Omental fat pad (tissue), 3 donors: ENCODE measurements at regions not wholly inside any gene's neighbourhood (a gene's known extent, or its start where the extent isn't known, plus 50 kb on each side); places are given as distances from the start of the nearest gene placed in this dataset.
A peak's percentile ranks its signal among the peaks of the same experiment; 100 is the strongest.
"Not testable (repeated sequence)": the region's sequence is repeated elsewhere in the genome, so short reads cannot be mapped to it uniquely, and the experiment has no call there.

Experiments used
- ATAC-seq: fragments of 150-250 bp; one replicate; pipeline ENCODE4 v1.9.1; 2016; ENCODE audit warnings: mild to moderate bottlenecking, moderate library complexity; ENCODE audit not compliant: low FRiP score
- DNase-seq: peaks from one replicate; pipeline ENCODE4 v3.0.0-alpha.2; 2019; ENCODE audit warnings: low spot score
- CTCF ChIP-seq, 3 donors: fragments of 450-650 bp; IDR thresholded peaks; one replicate each; pipeline ENCODE4 v1.5.1; 2016 to 2017; ENCODE audit warnings: antibody characterized with exemption in 3 of 3, mild to moderate bottlenecking in 3 of 3, moderate library complexity in 2 of 3

GRCh38 chr11:115985896-115986295 lies 481.7 kb upstream of the CADM1 start:
- DNase-seq (no peak), ATAC-seq (no peak)
- no peak for TF ChIP-seq CTCF (IDR thresholded peaks at IDR 0.05)

GRCh38 chr11:115984228-115984627 lies 480.0 kb upstream of the CADM1 start:
- no peak for DNase-seq
- no peak for ATAC-seq
- no peak for TF ChIP-seq CTCF (IDR thresholded peaks at IDR 0.05)

- ATAC-seq (no peak), DNase-seq (no peak)
- TF ChIP-seq CTCF (IDR thresholded peaks at IDR 0.05), result no peak
Measured at GRCh38 chr11:115982666-115983065, 478.5 kb upstream of the CADM1 start.

DNA sequence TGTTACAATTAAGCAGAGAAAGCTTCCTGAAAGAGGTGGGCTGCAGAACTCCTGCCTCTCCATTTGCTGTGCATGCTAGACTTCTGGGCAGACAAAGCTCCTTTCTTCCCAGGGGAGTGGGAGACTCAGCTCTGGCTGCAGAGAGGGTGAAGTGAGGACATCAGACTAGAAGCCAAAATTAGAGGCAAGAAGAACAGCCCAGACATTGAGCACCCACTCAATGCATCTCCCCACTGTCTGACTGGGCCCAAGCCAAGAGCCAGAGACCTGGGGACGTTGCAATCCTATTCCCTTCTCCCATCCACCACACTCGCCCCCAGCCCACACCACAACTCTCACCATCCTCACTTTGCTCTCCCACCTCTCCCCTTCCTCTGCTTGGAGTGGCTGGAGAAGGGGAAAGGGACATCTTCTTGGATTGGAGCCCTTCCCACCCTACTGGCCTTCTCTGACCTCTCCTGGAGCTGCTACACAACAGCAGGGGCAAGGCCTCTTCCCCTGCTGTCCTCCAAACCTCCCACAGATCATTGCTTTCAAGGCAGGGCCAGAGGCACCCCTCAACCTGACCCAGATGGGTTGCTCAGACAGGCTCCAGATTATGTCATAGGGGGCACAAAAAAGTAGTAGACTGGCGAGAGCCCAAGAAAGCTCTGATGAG lies 477.7 kb upstream of the CADM1 start:
- no peak for DNase-seq
- TF ChIP-seq CTCF (IDR thresholded peaks at IDR 0.05), result no peak
- ATAC-seq, result no peak

DNA sequence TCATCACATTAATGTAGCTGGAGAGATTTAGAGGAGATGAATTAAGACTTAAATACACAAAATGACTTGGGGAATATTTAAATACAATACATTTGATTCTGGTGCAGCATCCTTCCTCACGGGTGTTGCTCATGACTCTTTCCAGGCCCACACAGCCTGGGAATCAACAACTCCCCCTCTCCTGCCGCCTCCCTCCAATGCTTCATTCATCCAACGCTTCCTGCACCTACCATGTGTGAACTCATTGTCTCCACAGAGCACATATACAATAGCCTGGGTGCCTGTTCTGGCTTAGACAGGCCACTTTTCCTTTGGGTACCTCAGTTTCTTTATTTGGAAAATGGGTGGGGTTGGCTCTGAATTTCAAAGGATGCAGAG lies 476.9 kb upstream of the CADM1 start:
- no peak for TF ChIP-seq CTCF (IDR thresholded peaks at IDR 0.05)
- ATAC-seq (no peak), DNase-seq (no peak)

DNA sequence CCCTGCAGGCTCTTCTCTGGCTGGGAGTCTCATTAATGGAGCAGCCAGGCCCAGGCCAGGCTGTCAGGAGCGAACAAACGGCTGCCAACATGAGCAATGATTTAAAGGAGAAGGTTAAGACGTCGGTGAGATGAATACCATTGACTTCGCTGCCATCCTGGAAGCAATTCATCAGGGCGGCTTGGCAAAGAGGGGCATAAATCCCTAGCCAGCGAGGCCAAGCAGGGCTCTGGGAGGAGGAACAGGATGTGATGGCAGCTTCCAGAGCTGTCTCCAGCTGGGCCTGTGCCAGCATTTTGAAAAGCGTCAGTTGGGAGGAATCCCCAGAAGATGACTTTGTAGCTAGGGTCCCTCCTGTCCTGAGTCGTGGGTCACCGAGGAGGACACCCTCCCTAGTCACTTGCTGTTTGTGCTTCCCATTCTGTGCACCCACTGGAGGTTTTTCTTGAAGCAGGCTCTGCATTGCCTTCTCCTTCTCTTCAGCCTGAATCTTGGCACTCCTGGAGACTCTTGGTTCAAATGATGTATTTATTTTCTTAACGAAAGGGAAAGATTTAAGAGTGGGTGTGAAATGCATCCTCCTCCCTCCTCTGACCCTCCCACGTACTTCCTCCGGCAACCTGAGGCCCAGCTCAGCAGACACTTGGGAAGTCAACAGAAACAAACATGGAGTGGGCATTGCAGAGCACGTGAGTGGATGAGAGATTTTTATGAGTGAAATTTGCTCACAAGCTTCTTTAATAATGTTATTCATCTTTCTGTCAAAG lies 476.3 kb upstream of the CADM1 start:
- ATAC-seq, result peak; percentile 49
- TF ChIP-seq CTCF (IDR thresholded peaks at IDR 0.05), result no peak
- DNase-seq, result no peak

GRCh38 chr11:115974703-115975102 lies 470.5 kb upstream of the CADM1 start:
- ATAC-seq (no peak), DNase-seq (no peak)
- TF ChIP-seq CTCF (IDR thresholded peaks at IDR 0.05), result no peak

DNA sequence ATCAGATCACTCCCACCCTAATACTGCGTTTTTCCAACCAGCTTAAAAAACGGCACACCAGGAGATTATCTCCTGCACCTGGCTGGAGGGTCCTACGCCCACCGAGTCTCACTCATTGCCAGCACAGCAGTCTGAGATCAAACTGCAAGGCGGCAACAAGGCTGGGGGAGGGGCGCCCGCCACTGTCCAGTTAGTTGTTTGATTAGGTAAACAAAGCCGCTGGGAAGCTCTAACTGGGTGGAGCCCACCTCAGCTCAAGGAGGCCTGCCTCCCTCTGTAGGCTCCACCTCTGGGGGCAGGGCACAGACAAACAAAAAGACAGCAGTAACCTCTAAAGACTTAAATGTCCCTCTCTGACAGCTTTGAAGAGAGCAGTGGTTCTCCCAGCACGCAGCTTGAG lies 463.0 kb upstream of the CADM1 start:
- DNase-seq, ATAC-seq: not testable (repeated sequence)
